Limb (tissue), 2 donors: ENCODE measurements at regions not wholly inside any gene's neighbourhood (a gene's known extent, or its start where the extent isn't known, plus 50 kb on each side); places are given as distances from the start of the nearest gene placed in this dataset.

Source experiments
- DNase-seq, 2 donors: peaks; one replicate each; pipeline ENCODE4 v3.0.0-alpha.2; 2016; ENCODE audit errors: extremely low spot score in 2 of 2

DNA sequence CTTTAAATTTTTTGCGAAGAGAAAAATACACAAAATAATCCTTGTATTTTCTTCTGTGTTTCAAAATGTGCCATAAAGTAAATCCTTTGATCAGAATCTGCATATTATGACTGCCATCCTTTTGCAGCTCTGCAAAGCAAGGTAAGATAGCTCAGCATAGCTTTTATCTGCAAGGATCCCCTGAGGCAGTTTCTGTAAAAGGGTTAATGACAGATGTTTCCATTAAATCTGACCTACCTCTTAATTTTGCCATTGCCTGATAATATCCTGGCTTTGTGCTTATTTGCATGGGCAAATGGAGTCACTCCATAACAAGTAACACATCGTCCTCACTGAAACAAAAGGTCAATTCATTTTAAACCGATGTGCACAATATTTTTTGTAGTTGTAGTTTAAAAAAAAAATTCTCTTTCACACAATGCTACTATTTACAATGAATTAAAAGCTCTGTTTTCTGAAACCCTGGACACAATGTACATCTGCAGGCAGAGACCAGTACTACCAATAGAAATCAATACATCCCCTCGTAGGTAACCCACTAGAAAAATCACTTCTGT, 108.5 kb upstream of the SOX5 start:
- DNase-seq: no peak

DNA sequence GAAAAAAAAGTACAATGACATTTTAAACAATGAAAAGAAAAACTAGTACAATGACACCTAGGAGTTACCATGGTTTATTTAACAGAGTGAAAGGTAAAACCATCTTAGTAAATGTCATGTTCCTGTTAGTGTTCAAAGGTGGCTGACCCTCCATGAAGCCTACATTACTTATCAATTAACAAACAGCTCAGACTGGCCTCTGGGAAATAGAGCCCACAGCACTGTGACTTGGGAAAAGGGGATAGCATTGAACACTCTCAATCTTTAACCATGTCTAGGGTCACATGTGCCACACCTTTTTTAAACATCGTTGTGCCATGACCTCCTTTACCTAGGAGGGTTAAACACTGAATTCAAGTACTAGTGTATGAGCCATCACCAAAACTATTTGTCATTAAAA, 106.3 kb upstream of the SOX5 start:
- DNase-seq: no peak

DNA sequence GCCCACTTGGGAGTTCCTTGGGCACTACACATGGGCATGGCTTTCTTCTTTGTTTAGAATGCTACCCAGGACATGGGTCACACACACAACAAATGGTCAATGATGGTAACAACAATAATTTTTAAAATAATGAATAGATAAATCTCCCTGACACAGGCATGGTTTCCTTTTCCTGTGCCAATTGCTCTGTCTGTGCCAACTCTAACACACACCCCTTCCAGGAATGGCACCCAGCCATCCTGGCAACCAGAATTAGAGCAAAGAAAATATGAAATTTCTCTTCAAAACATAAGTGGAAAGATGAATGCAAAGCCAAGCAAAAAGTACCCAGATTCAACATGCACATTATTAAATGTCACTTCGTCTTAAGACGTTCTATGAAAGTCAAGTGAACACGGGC, 104.9 kb upstream of the SOX5 start:
- DNase-seq: no peak

DNA sequence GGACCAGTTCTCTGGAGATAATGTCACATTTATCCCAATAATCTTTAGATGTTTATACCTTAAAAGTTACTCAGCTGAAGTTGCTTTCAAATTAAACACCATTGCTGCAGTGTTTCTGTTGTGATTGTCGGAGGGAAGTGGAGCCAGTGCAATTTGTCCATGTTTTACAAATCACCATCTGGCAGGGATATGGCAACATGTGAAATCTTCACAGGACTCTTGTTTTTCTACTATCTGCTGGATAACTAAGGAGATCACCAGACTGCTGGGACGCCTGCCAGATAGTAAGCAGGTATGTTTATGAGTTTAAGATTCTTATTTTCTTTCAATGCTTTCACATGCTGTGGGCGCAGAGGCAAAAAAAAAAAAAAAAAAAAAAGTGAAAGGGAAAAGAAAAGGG, 100.3 kb upstream of the SOX5 start:
- no peak for DNase-seq

DNA sequence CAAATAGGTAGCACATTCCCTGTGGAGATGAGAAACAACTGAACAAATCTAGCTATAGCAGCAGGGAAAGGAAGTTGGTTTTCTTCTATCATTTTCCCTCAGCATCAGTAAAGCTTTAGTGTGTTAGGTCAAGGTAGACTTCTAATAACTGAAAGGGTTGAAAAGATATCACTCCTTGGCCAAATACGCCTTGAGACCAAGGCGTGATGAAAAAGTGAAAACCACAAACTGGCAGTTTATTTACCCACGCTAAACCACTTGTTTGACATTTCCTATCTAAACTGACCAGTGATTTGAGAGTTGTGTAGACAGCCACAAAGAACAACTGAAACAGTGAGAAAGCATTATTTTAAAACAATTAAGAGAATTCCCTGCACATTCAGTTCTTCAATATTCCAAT, 99.6 kb upstream of the SOX5 start:
- no peak for DNase-seq

DNA sequence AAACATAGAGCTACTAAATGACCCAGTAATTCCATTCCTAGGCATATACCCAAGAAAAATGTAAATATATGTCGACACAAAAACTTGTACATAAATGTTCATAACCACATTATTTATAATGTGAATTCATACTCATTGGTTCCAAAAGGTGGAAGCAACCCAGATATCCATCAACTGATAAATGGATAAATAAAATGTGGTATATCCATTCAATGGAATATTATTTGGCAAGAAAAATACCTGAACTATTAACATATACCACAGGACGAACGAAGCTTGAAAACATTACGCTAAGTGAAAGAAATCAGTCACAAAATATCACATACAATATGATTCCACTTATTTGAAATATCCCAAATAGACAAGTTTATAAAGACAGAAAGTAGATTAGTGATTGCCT, 99.0 kb upstream of the SOX5 start:
- DNase-seq: no peak

DNA sequence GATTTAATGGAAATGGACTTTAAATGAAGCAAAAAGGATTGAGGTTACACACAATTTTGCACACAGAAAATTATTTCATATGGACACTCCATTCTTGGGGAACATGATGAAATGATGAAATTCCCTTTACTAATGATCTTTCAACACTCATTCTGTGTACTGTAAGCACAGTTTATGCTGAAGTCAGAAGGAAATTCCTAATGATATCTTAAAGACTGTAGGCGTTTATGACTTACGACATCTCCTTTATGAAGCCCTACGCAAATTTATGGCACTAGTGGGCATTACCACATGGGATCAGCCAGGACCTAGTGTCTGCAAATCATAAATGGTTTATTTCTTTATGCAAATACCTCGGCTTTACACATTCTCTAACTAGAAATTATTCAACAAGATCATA, 97.9 kb upstream of the SOX5 start:
- DNase-seq: no peak

DNA sequence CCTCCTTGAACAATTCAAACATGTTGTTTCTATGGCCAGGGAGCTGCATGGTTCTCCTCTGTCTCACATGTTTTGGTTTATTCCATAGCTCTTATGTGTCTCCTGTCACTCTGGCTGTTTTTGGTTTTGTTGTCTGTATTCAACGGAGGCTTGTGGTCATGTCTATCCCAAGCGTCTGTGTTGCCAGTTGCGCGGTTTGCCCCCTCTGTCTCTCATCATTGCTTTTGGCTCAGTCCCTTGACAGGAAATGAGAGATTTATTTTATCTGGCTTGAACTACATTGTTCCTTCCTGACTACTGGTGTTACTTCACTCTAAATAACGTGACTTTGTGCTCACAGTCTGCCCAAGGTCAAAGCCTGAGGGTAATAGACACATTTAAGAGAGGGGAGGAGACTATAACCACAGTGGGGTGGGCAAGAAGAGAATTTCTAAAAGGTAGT, 96.4 kb upstream of the SOX5 start:
- DNase-seq: peak in 1 of 2 donors; percentile 58

DNA sequence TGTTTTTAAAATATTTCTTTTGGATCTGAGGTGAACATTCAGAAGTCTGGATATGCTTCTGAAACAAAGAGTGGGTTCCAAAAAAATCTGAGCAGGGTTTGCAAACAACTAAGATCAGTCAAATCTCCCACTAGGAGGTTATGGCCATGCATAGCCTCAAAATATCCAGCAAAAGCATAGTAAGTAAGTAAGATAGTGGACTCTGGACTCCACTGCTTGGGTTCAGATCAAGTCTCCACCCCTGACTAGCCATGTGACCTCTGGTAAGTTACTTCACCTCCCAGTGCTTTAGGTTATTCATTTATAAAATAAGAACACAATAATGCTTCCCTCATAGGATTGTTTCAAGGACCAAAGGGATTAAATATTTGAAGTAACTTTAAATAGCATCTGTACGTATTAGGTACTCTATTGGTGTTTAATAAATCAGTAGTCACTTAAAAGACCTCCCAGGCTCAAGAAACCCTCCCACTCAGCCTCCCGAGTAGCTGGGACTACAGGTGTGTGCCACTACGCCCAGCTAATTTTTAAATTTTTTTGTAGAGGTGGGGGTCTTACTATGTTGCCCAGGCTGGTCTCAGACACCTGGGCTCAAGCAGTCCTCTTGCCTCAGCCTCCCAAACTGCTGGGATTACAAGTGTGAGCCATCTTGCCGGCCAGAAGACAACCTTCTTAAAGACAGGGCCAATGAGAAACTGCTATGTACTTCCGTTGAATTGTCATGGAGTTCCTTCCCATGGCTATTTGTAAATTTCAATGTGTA, 95.7 kb upstream of the SOX5 start:
- no peak for DNase-seq

DNA sequence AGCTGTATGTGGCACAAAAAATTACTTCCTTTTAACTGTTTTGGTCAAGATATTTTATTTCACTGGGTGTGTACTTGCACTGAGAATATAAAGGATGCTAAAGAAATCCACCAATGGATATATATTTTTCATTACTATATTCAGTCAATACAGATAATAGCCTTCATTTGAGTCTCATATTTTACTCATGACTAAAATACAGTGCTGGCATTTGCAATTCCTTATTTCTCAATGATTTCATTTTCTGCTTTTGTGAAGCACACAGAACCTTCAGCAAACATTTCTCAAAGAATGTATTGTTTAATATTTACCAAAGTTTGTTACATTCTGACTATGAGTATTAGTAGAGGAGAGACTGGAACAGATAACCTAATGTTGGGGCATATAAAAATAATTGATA, 93.2 kb upstream of the SOX5 start:
- DNase-seq: no peak

DNA sequence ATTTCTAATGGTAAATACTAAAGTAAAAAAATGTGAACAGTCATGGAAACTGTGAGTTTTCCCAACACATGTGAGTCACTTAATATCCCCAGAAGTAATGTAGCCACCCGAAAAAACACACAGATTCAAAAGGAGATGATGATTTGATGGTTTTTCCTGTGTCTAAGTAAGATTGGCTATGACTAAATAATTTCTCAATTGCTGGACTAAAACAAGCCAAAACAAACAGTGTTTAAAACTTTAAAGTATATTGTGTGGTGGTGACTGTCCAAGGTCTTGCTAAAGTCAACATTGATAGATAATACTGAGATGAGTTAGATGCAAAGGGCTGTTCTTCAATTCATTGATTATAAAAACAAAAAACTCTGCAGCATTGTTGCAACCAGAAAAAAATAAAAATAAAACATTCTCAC, 89.6 kb upstream of the SOX5 start:
- no peak for DNase-seq

DNA sequence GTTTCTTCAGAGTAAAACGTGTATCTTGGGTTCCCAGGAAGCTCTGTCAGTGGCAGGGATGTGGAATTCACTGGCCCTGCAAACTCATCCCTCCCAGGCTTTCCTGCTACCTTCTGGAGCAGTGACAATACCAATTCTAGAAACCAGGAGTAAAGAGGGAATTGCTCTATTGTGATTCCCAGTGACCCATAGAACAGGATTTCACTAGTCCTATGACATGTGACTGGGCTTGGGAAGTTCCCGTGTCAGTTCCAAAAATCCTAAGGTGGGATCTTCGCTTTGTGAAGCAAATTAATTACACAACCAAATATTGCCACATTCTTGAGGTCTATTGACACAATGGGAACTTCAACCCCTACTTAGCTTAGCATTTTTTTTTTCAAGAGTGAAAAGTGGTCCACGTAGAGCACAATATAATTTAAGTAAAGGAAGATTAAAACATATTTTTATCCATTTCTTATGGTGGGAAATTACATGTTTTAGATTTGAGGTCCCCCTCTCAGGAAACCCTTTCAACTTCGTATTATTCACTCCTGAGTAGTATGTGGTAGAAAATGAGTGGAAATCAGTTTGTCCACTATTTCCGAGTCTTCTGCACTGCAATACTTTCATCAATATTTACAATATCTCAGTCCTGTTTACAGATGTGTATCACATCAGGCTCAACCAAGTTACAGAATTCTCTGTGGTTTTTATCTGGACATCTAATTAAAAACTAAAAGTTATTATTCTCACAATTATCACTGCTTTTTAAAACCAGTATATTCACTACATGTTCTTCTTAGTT, 88.9 kb upstream of the SOX5 start:
- no peak for DNase-seq

DNA sequence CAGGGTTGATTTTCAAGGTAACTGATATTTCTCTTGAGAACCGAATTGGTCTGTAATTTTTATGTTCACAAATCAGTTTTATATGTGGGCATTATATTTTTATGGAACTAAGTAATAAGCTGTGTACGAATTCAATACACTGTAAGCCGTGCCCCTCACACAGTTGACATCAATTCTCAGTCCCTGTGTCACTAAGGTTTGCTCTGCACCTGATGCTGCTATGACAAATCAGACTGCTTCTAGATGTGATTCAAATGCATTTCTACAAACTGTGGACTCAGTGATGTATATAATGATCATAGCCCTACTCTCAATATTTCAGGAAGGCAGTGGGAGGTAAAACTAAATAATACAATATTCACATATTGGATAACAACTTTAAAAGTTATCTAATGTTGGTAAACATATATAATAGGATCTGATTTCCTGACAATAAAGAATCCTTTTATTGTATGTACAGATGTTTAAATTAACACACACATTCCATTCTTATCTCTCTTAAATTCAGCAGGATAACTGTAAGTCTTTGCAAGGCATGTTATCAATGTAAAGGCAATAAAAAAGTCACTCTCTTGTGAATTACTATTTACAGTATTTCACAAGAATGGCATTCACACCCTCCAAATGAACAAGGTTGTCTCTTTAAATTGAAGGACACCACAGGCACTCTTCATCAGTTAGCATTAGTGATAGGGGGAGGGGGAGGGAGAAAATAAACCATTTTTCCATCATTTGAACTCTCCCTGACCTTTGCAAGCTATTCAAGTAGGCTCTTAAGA, 87.2 kb upstream of the SOX5 start:
- no peak for DNase-seq

DNA sequence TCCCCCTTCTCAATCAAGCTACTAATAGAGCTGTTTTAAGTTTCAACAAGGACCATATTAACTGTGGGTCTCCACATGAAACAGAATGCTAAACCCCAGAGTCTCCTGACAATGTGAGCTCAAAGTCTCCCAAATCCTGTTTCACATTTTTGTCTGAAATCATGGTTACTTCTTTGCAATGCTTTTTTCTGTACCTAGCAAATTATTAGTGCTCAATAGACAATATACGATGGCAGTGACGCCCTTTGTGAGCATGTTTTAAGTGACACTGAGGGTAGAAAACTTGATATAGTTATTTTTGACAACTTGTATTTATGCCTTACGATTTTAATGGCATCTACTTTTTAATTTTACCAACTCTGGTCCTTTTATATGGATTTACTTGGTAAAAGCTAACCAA, 85.4 kb upstream of the SOX5 start:
- DNase-seq: no peak

DNA sequence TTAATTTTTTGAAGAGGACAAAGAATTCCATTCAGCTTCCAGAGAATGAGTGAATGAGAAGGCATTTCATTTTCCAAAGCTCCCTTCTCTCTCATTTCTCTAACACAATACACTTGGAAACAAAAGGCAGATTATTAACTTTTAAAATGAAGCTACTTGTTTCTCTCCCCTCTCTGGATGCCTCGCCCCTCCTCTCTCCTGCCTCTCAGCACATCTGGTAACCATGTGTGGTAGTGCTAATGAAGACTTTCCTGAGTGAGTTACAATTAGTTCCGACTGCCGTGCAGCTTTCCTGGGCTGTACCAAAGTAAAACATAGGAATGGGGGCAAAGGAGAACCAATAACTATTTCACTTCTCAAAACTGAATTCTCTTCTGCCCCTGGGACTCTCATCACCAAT, 84.7 kb upstream of the SOX5 start:
- DNase-seq: no peak

DNA sequence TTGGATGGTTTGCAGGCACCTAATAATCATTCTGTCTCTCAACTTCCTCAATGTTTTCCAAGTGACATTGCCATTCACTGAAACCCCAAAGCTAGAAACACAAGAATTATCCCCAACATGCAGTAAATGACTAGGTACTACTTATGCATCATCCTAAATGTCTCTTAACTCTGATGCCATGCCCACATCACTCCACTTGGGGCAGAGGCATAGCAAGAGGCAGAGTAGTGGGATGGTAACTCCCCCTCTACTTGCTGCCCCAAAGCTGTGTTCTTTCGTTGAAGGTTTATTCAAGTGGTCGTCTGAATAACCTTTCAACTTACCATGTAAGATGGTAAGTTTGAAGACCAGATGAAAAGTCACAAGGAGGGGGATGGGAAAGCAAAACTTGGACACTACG, 77.9 kb upstream of the SOX5 start:
- DNase-seq: no peak

DNA sequence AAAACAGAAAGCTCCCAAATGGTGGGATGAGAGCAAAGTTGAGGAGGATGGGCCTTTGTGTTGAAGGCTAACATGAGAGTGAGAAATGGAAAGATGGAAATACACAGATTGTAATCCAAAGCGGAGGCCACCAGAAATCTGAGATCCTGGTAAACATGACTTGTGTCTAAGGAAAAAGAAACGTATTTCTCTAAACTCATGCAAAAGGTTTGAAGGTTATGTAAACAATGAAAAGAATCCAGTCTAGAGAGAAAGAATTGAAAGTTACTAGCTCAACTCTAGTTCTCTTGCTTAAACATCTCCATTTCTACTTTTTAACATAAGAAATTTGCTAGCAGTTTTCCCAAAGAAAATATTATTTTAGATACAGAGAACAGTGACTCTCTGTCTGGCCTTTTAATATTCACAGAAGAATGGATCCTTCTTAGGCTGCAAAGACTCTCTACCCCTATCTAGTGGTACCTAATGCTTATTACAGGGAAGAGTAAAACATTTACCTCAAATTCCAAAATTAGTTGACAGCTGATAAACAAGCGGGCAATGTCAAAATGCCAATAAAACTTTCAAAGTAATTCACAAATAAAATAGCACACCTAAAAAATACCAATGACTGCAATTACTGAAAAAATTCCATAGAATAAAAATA, 75.8 kb upstream of the SOX5 start:
- DNase-seq: no peak

DNA sequence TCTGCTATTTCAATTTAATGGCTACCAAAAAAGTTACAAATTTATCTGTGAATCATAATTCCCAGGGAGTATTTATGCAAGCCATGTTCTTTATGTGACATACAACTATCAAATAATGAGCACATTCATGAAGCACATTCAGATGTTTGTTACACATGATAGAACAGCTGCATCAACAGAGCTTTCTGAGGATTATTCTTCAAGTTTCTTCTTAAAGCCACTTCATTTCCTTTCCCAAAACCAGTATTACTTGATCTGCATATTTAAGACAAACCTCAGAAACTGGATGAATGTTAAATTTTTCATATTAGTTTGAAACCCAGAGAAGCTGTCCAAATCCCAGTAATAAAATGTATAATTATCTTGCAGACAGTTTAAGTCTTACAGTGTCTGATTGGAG, 73.6 kb upstream of the SOX5 start:
- DNase-seq: no peak

DNA sequence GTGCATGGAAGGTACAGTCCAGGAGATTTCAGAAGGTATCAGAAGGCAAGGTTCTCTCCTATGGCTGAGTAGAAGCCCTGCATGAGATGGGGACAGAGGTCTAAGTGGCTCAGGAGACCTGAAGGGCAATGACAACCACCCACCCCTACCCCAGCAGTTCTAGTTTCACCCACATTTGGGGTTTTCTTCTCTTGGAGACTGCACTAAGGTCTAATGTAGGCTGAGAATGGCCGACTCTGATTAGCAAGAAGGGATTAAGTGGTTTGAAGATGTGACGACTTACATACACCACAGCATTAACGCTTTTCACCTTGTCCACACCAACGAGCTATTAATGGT, 71.7 kb upstream of the SOX5 start:
- no peak for DNase-seq

DNA sequence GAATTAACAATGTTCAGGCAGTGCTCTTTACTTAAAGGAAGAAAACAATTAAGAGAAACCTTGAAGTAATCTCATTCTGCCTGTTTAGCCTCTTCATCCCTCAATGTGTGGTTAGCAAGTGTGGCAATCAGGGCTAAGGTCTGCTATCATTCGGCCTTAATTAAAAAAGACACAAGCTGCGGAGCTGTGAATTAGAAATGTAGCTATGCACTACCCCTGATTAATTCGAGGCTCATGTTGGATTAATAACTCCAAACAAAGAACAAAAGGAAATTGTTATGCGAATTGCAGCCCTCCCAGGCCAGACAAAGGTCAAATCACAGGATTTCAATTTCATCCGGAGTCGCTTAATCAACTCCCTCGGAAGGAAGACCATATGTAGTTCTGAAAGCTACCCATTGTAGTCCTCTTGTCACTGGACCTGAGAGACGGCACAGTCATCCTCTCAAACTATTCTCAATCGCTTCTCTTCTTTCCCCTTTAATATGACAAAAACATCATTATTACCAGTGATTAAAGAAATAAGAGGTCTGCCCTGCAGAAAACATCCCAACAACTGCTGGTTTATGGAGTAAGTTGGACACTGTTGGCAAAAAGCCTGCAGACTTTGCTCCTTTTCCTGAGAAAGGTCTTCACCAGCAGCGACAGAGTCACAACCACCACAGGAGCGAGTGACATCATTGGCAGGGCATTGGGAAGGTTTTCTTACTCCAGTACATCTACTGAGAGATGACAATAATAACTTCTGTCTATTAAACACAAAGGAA, 71.1 kb upstream of the SOX5 start:
- no peak for DNase-seq

DNA sequence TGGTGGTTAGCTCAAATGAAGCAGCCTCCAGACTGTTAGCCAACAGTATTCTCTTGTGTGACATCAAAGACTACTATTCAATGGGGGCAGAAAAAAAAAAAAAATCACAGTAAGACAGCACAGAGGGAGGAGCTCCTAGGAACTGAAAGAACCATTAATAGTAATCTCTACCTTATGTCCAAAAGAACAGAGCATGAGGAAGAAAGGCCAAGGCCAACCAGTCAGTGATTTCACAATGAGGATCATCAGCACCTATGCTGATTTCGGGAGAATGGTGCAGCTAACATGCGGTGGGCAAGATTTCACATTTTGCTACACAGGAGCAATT, 66.3 kb upstream of the SOX5 start:
- DNase-seq: no peak
